Osteocyte (in vitro differentiated cells): ENCODE measurements at regions not wholly inside any gene's neighbourhood (a gene's known extent, or its start where the extent isn't known, plus 50 kb on each side); places are given as distances from the start of the nearest gene placed in this dataset.

Source experiments
- DNase-seq: peaks from one replicate; pipeline ENCODE4 v3.0.0; 2021; ENCODE audit warnings: mixed read lengths; ENCODE audit not compliant: unreplicated experiment; ENCODE audit errors: extremely low spot score
- H3K27ac Mint-ChIP-seq: one replicate; pipeline ENCODE4 v1.8.0; 2021; ENCODE audit warnings: mild to moderate bottlenecking, mixed read lengths; ENCODE audit not compliant: unreplicated experiment
- H3K27me3 Mint-ChIP-seq: one replicate; pipeline ENCODE4 v1.8.0; 2021; ENCODE audit warnings: mixed read lengths; ENCODE audit not compliant: unreplicated experiment
- H3K36me3 Mint-ChIP-seq: one replicate; pipeline ENCODE4 v1.8.0; 2021; ENCODE audit warnings: mixed read lengths; ENCODE audit not compliant: unreplicated experiment
- H3K4me1 Mint-ChIP-seq: one replicate; pipeline ENCODE4 v1.8.0; 2021; ENCODE audit warnings: mixed read lengths; ENCODE audit not compliant: unreplicated experiment
- H3K4me3 Mint-ChIP-seq: one replicate; pipeline ENCODE4 v1.8.0; 2021; ENCODE audit warnings: mild to moderate bottlenecking, moderate library complexity, mixed read lengths; ENCODE audit not compliant: unreplicated experiment
- H3K9me3 Mint-ChIP-seq: one replicate; pipeline ENCODE4 v1.8.0; 2021; ENCODE audit warnings: mixed read lengths; ENCODE audit not compliant: unreplicated experiment
- CTCF ChIP-seq: fragments of 200-600 bp; sonication (generic); IDR thresholded peaks from 2 replicates; pipeline ENCODE4 v1.5.0; 2021; ENCODE audit warnings: antibody characterized with exemption, mild to moderate bottlenecking, moderate library complexity

GRCh38 chr1:73626326-73626725 is 571.6 kb downstream of the LRRIQ3 start:
- DNase-seq = no peak
- no peaks in the 10 kb centered on the region for H3K9me3 Mint-ChIP-seq
- H3K27ac Mint-ChIP-seq = no peak overlapping the region
- no peaks in the 10 kb centered on the region for H3K4me1 Mint-ChIP-seq
- H3K27me3 Mint-ChIP-seq = no peaks in the 10 kb centered on the region
- TF ChIP-seq CTCF = no peak
- H3K36me3 Mint-ChIP-seq = no peaks in the 10 kb centered on the region
- H3K4me3 Mint-ChIP-seq = no peak overlapping the region

GRCh38 chr1:73623946-73624345 is 574.0 kb downstream of the LRRIQ3 start:
- Mint-ChIP-seq H3K36me3 (no peaks in the 10 kb centered on the region), H3K4me3 (no peak overlapping the region), H3K4me1 (no peaks in the 10 kb centered on the region), H3K9me3 (no peaks in the 10 kb centered on the region), H3K27me3 (peaks cover 1% of the 10 kb centered on the region), H3K27ac (no peak overlapping the region)
- TF ChIP-seq CTCF = no peak
- DNase-seq = no peak

GRCh38 chr1:73617145-73617544 is 580.8 kb downstream of the LRRIQ3 start:
- H3K9me3 Mint-ChIP-seq = no peaks in the 10 kb centered on the region
- no peak for TF ChIP-seq CTCF
- no peaks in the 10 kb centered on the region for H3K36me3 Mint-ChIP-seq
- H3K4me3 Mint-ChIP-seq = no peak overlapping the region
- H3K4me1 Mint-ChIP-seq = no peaks in the 10 kb centered on the region
- H3K27me3 Mint-ChIP-seq = peaks cover 6% of the 10 kb centered on the region
- H3K27ac Mint-ChIP-seq = no peak overlapping the region
- DNase-seq = no peak

GRCh38 chr1:73611681-73612080 is 586.3 kb downstream of the LRRIQ3 start:
- Mint-ChIP-seq H3K27ac (no peak overlapping the region), H3K9me3 (no peaks in the 10 kb centered on the region), H3K4me1 (no peaks in the 10 kb centered on the region), H3K4me3 (no peak overlapping the region), H3K36me3 (no peaks in the 10 kb centered on the region), H3K27me3 (peaks cover 17% of the 10 kb centered on the region)
- TF ChIP-seq CTCF = no peak
- DNase-seq = no peak

GRCh38 chr1:73604739-73605138 is 593.2 kb downstream of the LRRIQ3 start:
- H3K27me3 Mint-ChIP-seq = peaks cover 3% of the 10 kb centered on the region
- H3K36me3 Mint-ChIP-seq = no peaks in the 10 kb centered on the region

More at GRCh38 chr1:73604739-73605138, 593.2 kb downstream of the LRRIQ3 start:
- DNase-seq = no peak
- H3K4me1 Mint-ChIP-seq = no peaks in the 10 kb centered on the region
- peaks cover 5% of the 10 kb centered on the region for H3K9me3 Mint-ChIP-seq
- no peak overlapping the region for H3K4me3 Mint-ChIP-seq
- H3K27ac Mint-ChIP-seq = no peak overlapping the region
- no peak for TF ChIP-seq CTCF
